ENCODE measurements at regions not wholly inside any gene's neighbourhood (a gene's known extent, or its start where the extent isn't known, plus 50 kb on each side); places are given as distances from the start of the nearest gene placed in this dataset.
A peak's percentile ranks its signal among the peaks of the same experiment; 100 is the strongest.

GRCh38 chr2:2649109-2650072 lies 318.3 kb upstream of the MYT1L start:
- POLR2A ChIA-PET = interaction anchor here (0.5 to 0.9 kb wide), 2 partner anchors 7 to 28 kb away, joined by 3 to 4 read pairs; no protein-coding TSS in a partner anchor
- Histone ChIP-seq H3K9me3 (ENCODE audit: control insufficient read depth in 1 of 2, insufficient read depth in 1 of 2, low read length in 2 of 2) (no peaks in the 10 kb centered on the region), H3K36me3 (ENCODE audit: insufficient read depth, low read length) (no peaks in the 10 kb centered on the region), H3K4me1 (ENCODE audit: insufficient read depth, low read length) (peaks cover 31% of the 10 kb centered on the region), H3K4me3 (ENCODE audit: low read length) (no peak overlapping the region), H3K27me3 (ENCODE audit: control insufficient read depth in 1 of 2, insufficient read depth in 2 of 2, low read length in 2 of 2) (no peaks in the 10 kb centered on the region), H3K27ac (ENCODE audit: low read depth in 1 of 2, low read length in 2 of 2) (no peak overlapping the region)
- Mint-ChIP-seq H3K4me1 (ENCODE audit: low read depth) (peaks cover 34% of the 10 kb centered on the region), H3K4me3 (no peak overlapping the region), H3K27me3 (no peaks in the 10 kb centered on the region), H3K36me3 (ENCODE audit: low read depth) (no peaks in the 10 kb centered on the region), H3K27ac (peak overlapping the region; percentile 48), H3K9me3 (no peaks in the 10 kb centered on the region)
- DNase-seq = no peak
- intact Hi-C loops (cut with DNase I, micrococcal nuclease) = no loop called here
- TF ChIP-seq CTCF (IDR thresholded peaks at IDR 0.05) = no peak
- no peak for ATAC-seq (ENCODE audit: poor library complexity)
- CTCF ChIA-PET = no interaction called here

GRCh38 chr2:2648094-2648493 lies 317.0 kb upstream of the MYT1L start:
- H3K4me3 Mint-ChIP-seq = no peak overlapping the region
- no peaks in the 10 kb centered on the region for H3K36me3 Mint-ChIP-seq (ENCODE audit: low read depth)

GRCh38 chr2:2647141-2647541 lies 316.1 kb upstream of the MYT1L start:
- intact Hi-C loops (cut with DNase I, micrococcal nuclease) = loop anchor here in 1 of 2 experiments (2.0 kb wide), 1 partner anchor 34 kb away; no protein-coding TSS in a partner anchor
- DNase-seq (peak in 4 of 14 experiments; percentile 2 to 32 (median 18)), ATAC-seq (ENCODE audit: poor library complexity) (peak; percentile 25)
- Mint-ChIP-seq H3K27me3 (no peaks in the 10 kb centered on the region), H3K36me3 (ENCODE audit: low read depth) (no peaks in the 10 kb centered on the region), H3K27ac (peak overlapping the region; percentile 99), H3K4me1 (ENCODE audit: low read depth) (peaks cover 43% of the 10 kb centered on the region), H3K4me3 (peak overlapping the region; percentile 83), H3K9me3 (no peaks in the 10 kb centered on the region)
- POLR2A ChIA-PET = interaction anchor here (0.6 to 2.4 kb wide), 5 partner anchors 10 to 109 kb away, joined by 3 to 35 read pairs (median 5); no protein-coding TSS in a partner anchor
- peak overlapping the region; percentile 22 for H3K4me3 ChIP-seq (ENCODE audit: low read length)
- peaks cover 0 to 5% of the 10 kb centered on the region in 2 experiments for H3K9me3 ChIP-seq (ENCODE audit: control insufficient read depth in 1 of 2, insufficient read depth in 1 of 2, low read length in 2 of 2)
- H3K27ac ChIP-seq (ENCODE audit: low read depth in 1 of 2, low read length in 2 of 2) = no peak overlapping the region
- no peaks in the 10 kb centered on the region for H3K27me3 ChIP-seq (ENCODE audit: control insufficient read depth in 1 of 2, insufficient read depth in 2 of 2, low read length in 2 of 2)
- no peaks in the 10 kb centered on the region for H3K36me3 ChIP-seq (ENCODE audit: insufficient read depth, low read length)
- CTCF ChIA-PET = no interaction called here
- no peak for TF ChIP-seq CTCF (IDR thresholded peaks at IDR 0.05)
- H3K4me1 ChIP-seq (ENCODE audit: insufficient read depth, low read length) = peaks cover 32% of the 10 kb centered on the region

More at GRCh38 chr2:2648094-2648493, 317.0 kb upstream of the MYT1L start:
- H3K27me3 Mint-ChIP-seq = no peaks in the 10 kb centered on the region
- no peaks in the 10 kb centered on the region for H3K9me3 Mint-ChIP-seq
- no peak overlapping the region for H3K27ac Mint-ChIP-seq
- H3K4me1 Mint-ChIP-seq (ENCODE audit: low read depth) = peaks cover 43% of the 10 kb centered on the region
- POLR2A ChIA-PET = interaction anchor here (0.9 to 2.4 kb wide), 3 partner anchors 9 to 34 kb away, joined by 4 to 35 read pairs (median 7); no protein-coding TSS in a partner anchor
- DNase-seq (no peak), ATAC-seq (ENCODE audit: poor library complexity) (no peak)
- H3K9me3 ChIP-seq (ENCODE audit: control insufficient read depth in 1 of 2, insufficient read depth in 1 of 2, low read length in 2 of 2) = peaks cover 0 to 5% of the 10 kb centered on the region in 2 experiments
- CTCF ChIA-PET = no interaction called here
- H3K4me1 ChIP-seq (ENCODE audit: insufficient read depth, low read length) = peaks cover 32% of the 10 kb centered on the region
- no peak overlapping the region for H3K27ac ChIP-seq (ENCODE audit: low read depth in 1 of 2, low read length in 2 of 2)
- no peak for TF ChIP-seq CTCF (IDR thresholded peaks at IDR 0.05)
- no peaks in the 10 kb centered on the region for H3K27me3 ChIP-seq (ENCODE audit: control insufficient read depth in 1 of 2, insufficient read depth in 2 of 2, low read length in 2 of 2)
- intact Hi-C loops (cut with DNase I, micrococcal nuclease) = no loop called here
- H3K36me3 ChIP-seq (ENCODE audit: insufficient read depth, low read length) = no peaks in the 10 kb centered on the region
- H3K4me3 ChIP-seq (ENCODE audit: low read length) = no peak overlapping the region

Measured in CD4-positive, alpha-beta T cell (primary cell).